ENCODE measurements at regions not wholly inside any gene's neighbourhood (a gene's known extent, or its start where the extent isn't known, plus 50 kb on each side); places are given as distances from the start of the nearest gene placed in this dataset.
"Not testable (repeated sequence)": the region's sequence is repeated elsewhere in the genome, so short reads cannot be mapped to it uniquely, and the experiment has no call there.

DNA sequence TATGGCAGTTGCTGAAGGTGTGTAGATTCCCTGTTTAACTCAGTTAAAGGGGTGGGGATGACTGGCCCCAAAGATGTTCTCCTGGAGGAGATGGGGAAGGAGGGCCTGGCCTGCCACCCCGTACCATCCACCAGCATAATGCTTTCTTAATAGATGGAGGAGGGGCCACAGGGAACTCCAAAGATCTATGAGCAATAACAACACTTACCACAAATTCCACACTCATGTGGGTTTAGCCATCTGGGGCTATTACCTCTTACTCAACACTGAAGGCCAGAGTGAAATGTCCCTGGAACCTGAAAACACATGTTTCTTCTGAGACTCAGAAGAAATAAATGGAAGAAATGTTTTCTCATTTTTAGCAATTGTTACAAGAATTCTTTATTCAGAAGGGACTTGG, 259.0 kb downstream of the CXCL12 start:
- no peak for DNase-seq (ENCODE audit: extremely low spot score, unreplicated experiment)
- Mint-ChIP-seq H3K27me3 (ENCODE audit: unreplicated experiment) (peaks cover 58% of the 10 kb centered on the region), H3K36me3 (ENCODE audit: unreplicated experiment) (no peaks in the 10 kb centered on the region), H3K4me3 (ENCODE audit: unreplicated experiment) (no peak overlapping the region), H3K9me3 (ENCODE audit: unreplicated experiment) (peaks cover 4% of the 10 kb centered on the region), H3K27ac (ENCODE audit: unreplicated experiment) (no peak overlapping the region), H3K4me1 (ENCODE audit: unreplicated experiment) (no peaks in the 10 kb centered on the region)
- TF ChIP-seq, protein P1, sequence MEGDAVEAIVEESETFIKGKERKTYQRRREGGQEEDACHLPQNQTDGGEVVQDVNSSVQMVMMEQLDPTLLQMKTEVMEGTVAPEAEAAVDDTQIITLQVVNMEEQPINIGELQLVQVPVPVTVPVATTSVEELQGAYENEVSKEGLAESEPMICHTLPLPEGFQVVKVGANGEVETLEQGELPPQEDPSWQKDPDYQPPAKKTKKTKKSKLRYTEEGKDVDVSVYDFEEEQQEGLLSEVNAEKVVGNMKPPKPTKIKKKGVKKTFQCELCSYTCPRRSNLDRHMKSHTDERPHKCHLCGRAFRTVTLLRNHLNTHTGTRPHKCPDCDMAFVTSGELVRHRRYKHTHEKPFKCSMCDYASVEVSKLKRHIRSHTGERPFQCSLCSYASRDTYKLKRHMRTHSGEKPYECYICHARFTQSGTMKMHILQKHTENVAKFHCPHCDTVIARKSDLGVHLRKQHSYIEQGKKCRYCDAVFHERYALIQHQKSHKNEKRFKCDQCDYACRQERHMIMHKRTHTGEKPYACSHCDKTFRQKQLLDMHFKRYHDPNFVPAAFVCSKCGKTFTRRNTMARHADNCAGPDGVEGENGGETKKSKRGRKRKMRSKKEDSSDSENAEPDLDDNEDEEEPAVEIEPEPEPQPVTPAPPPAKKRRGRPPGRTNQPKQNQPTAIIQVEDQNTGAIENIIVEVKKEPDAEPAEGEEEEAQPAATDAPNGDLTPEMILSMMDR (IDR thresholded peaks at IDR 0.05): no peak

DNA sequence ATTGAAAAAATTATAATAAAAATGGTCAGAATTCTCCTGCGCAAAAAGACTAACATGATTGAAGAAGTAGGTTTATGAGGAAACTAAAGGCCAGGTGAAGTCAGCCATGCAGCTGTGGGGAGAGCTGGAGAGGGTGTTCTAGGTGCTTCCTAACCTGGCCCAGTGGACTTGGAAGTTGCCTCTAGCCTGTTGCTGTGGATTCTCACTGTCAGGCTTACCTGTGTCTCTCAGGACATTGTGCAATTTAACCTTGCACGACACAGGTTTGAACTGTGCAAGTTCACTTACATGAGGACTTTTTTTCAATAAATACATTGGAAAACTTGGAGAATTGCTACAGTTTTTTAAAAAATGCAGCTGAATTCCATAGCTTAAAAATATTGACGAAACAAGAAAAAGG, 266.4 kb downstream of the CXCL12 start:
- Mint-ChIP-seq H3K4me1 (ENCODE audit: unreplicated experiment) (no peaks in the 10 kb centered on the region), H3K27ac (ENCODE audit: unreplicated experiment) (no peak overlapping the region), H3K4me3 (ENCODE audit: unreplicated experiment) (no peak overlapping the region), H3K9me3 (ENCODE audit: unreplicated experiment) (no peaks in the 10 kb centered on the region), H3K36me3 (ENCODE audit: unreplicated experiment) (no peaks in the 10 kb centered on the region), H3K27me3 (ENCODE audit: unreplicated experiment) (peaks cover 37% of the 10 kb centered on the region)
- DNase-seq (ENCODE audit: extremely low spot score, unreplicated experiment): no peak
- TF ChIP-seq, protein P1 (IDR thresholded peaks at IDR 0.05): no peak

DNA sequence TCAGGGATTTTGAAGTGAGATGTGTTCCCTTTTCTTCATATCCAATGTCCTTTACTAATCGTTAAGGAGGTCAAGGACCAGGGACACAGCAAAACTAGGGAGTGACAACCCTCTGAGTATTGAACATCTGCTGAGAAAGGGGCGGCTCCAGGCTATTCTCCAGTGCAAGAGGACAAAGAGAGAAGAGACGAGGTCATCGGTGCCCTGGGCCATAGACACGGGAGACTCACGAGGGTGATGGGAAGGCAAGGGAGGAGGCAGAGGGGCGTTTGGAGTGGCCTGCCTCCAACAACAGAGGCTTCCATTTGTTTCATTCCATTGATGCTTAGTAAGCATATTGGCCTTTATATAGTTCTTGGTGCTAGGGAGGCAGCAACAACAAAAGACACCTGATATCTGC, 268.4 kb downstream of the CXCL12 start:
- Mint-ChIP-seq H3K9me3 (ENCODE audit: unreplicated experiment) (peaks cover under 1% of the 10 kb centered on the region), H3K27me3 (ENCODE audit: unreplicated experiment) (peaks cover 37% of the 10 kb centered on the region), H3K27ac (ENCODE audit: unreplicated experiment) (no peak overlapping the region), H3K4me3 (ENCODE audit: unreplicated experiment) (no peak overlapping the region), H3K36me3 (ENCODE audit: unreplicated experiment) (no peaks in the 10 kb centered on the region), H3K4me1 (ENCODE audit: unreplicated experiment) (peaks cover 6% of the 10 kb centered on the region)
- TF ChIP-seq, protein P1 (IDR thresholded peaks at IDR 0.05): no peak
- no peak for DNase-seq (ENCODE audit: extremely low spot score, unreplicated experiment)

DNA sequence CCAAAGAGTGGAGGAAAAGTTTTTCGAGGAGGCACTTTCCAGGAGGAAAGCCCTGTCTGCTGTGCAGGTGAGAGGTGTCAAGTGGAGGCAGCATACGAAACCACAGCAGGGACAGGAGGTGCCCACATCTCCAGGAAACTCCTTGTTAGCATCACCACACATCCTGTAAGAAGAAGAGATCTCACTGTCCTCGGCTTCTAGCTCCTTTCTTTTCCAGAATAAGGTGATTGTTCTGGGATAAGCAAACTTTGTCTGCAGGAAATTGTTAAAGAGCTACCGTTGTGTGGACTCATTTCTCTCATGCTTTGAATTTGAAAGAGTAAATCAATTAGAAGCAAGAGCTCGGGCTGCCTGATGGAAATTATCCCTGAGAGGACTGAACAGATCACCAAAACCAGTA, 269.4 kb downstream of the CXCL12 start:
- Mint-ChIP-seq H3K27ac (ENCODE audit: unreplicated experiment) (no peak overlapping the region), H3K27me3 (ENCODE audit: unreplicated experiment) (peaks cover 37% of the 10 kb centered on the region), H3K4me3 (ENCODE audit: unreplicated experiment) (no peak overlapping the region), H3K4me1 (ENCODE audit: unreplicated experiment) (peaks cover 6% of the 10 kb centered on the region), H3K36me3 (ENCODE audit: unreplicated experiment) (no peaks in the 10 kb centered on the region), H3K9me3 (ENCODE audit: unreplicated experiment) (peaks cover 6% of the 10 kb centered on the region)
- no peak for DNase-seq (ENCODE audit: extremely low spot score, unreplicated experiment)
- TF ChIP-seq, protein P1 (IDR thresholded peaks at IDR 0.05): no peak

DNA sequence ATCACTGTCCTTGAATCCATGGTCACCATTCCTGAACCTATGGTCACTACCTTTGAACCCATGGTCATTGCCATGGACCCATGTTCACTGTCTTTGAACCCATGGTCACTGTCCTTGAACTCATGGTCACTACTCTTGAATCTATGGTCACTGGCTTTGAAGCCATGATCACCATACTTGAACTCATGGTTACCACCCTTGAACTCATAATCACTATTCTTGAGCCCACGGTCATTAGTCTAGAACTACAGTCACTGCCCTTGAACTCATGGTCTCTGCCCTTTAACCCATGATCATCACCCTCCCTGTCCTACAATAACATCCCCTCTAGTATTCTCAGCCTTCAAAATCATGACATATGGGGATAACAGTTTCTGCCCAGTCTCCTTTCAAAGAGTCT, 270.5 kb downstream of the CXCL12 start:
- H3K9me3 Mint-ChIP-seq (ENCODE audit: unreplicated experiment): peaks cover 10% of the 10 kb centered on the region
- peaks cover 37% of the 10 kb centered on the region for H3K27me3 Mint-ChIP-seq (ENCODE audit: unreplicated experiment)
- TF ChIP-seq, protein P1 (IDR thresholded peaks at IDR 0.05): no peak
- no peak overlapping the region for H3K27ac Mint-ChIP-seq (ENCODE audit: unreplicated experiment)
- H3K4me1 Mint-ChIP-seq (ENCODE audit: unreplicated experiment): peaks cover 6% of the 10 kb centered on the region
- H3K4me3 Mint-ChIP-seq (ENCODE audit: unreplicated experiment): no peak overlapping the region
- no peak for DNase-seq (ENCODE audit: extremely low spot score, unreplicated experiment)
- peaks cover 3% of the 10 kb centered on the region for H3K36me3 Mint-ChIP-seq (ENCODE audit: unreplicated experiment)

DNA sequence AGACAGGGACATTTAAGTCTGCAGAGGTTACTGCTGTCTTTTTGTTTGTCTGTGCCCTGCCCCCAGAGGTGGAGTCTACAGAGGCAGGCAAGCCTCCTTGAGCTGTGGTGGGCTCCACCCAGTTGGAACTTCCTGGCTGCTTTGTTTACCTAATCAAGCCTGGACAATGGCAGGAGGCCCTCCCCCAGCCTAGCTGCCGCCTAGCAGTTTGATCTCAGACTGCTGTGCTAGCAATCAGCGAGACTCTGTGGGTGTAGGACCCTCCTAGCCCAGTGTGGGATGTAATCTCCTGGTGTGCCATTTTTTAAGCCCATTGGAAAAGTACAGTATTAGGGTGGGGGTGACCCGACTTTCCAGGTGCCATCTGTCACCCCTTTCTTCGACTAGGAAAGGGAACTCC, 272.6 kb downstream of the CXCL12 start:
- not testable (repeated sequence) for H3K4me3 Mint-ChIP-seq (ENCODE audit: unreplicated experiment); H3K36me3 Mint-ChIP-seq (ENCODE audit: unreplicated experiment); H3K4me1 Mint-ChIP-seq (ENCODE audit: unreplicated experiment); DNase-seq (ENCODE audit: extremely low spot score, unreplicated experiment); H3K27ac Mint-ChIP-seq (ENCODE audit: unreplicated experiment)
- H3K9me3 Mint-ChIP-seq (ENCODE audit: unreplicated experiment): peaks cover 13% of the 10 kb centered on the region
- peaks cover 43% of the 10 kb centered on the region for H3K27me3 Mint-ChIP-seq (ENCODE audit: unreplicated experiment)

Data from osteocyte (in vitro differentiated cells).